CD4-positive, alpha-beta T cell treated with Interleukin-6 at 100 ng/mL for 8 hours (primary cell): ENCODE measurements at regions not wholly inside any gene's neighbourhood (a gene's known extent, or its start where the extent isn't known, plus 50 kb on each side); places are given as distances from the start of the nearest gene placed in this dataset.

ENCODE experiments used
- DNase-seq: peaks from one replicate; pipeline ENCODE4 v3.0.0-alpha.2; 2020; ENCODE audit warnings: mixed read lengths, low spot score

- no peak for DNase-seq
Observed at GRCh38 chr2:150542692-150543091, 55.2 kb upstream of the RND3 start.

GRCh38 chr2:150542172-150542571 lies 54.7 kb upstream of the RND3 start:
- no peak for DNase-seq

GRCh38 chr2:150538651-150539201 lies 51.3 kb upstream of the RND3 start:
- no peak for DNase-seq
